ENCODE measurements at regions not wholly inside any gene's neighbourhood (a gene's known extent, or its start where the extent isn't known, plus 50 kb on each side); places are given as distances from the start of the nearest gene placed in this dataset.
"Not testable (repeated sequence)": the region's sequence is repeated elsewhere in the genome, so short reads cannot be mapped to it uniquely, and the experiment has no call there.

GRCh38 chr6:115058414-115059211 is 715.8 kb upstream of the HS3ST5 start:
- DNase-seq (ENCODE audit: low read depth), result no peak

- no peak for DNase-seq (ENCODE audit: low read depth)
Measured at GRCh38 chr6:115055579-115055978, 712.8 kb upstream of the HS3ST5 start.

- not testable (repeated sequence) for DNase-seq (ENCODE audit: low read depth)
Measured at GRCh38 chr6:115054242-115054641, 711.4 kb upstream of the HS3ST5 start.

DNA sequence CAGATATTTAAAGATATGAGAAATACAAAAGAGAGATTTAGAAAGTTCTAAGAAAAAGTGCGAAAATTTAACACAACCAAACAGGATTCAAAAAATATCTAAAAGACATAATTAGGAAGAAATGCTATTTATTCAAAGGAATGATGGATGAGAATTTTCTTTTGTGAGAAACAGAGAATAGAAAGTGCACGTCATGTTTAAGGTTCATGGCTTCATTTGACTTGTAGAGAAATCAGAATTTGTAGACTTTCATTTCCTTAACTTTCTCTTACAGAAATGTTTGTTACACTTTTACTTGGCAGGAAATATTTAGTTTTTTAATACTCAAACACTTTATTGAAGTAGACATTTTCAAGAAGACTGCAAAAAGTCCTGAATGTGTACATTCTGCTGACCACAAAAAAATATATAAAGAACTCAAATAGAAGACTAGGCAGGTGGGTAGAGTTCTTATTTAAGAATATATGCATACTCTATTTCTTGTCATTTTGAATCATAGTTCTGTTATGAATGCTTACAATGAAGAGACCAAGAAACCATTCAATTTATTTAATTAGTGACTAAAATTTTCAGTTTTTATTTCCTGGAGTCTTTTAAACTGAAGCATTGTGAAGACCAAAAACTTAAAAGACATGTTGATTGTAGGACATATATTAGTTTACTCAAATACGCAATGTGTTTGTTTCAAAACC is 710.5 kb upstream of the HS3ST5 start:
- no peak for DNase-seq (ENCODE audit: low read depth)

DNA sequence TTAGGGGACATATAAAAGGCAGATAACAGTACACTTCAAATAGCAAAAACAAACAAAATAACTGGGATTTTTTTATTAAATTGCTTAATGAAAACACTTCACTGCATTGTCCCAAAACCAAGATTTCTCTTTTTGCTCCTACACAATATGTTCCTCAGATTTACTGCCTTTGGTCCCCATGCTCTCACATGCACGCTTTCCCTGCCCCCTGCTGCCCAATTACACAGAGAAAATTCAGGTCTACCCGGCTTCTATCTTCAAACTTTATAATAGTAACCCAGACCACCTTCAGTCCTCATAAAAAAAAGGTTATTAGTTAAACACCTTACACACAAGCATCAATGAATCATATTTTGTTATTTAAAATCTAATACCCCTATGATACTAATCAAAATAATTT is 673.8 kb upstream of the HS3ST5 start:
- no peak for DNase-seq (ENCODE audit: low read depth)

- DNase-seq (ENCODE audit: low read depth), result no peak
Measured at GRCh38 chr6:115004982-115005381, 662.2 kb upstream of the HS3ST5 start.

DNA sequence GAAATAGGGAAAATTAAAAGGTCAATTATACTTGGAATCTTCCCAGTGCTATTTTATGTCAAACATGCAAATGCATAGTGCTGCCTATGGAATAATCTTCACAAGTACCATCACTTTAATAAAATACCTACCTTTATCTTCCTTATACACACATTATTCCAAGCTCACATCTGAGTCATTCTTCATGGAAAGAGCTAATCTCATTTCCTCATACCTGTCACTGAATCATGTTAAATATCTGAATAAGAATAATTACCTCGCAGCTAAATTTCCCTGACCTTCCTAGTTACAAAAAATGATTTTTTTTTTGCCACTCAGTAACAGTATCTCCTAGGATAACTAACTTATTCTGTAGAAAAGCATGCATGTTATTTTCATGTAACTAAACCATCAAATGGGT is 661.4 kb upstream of the HS3ST5 start:
- DNase-seq (ENCODE audit: low read depth), result no peak

DNA sequence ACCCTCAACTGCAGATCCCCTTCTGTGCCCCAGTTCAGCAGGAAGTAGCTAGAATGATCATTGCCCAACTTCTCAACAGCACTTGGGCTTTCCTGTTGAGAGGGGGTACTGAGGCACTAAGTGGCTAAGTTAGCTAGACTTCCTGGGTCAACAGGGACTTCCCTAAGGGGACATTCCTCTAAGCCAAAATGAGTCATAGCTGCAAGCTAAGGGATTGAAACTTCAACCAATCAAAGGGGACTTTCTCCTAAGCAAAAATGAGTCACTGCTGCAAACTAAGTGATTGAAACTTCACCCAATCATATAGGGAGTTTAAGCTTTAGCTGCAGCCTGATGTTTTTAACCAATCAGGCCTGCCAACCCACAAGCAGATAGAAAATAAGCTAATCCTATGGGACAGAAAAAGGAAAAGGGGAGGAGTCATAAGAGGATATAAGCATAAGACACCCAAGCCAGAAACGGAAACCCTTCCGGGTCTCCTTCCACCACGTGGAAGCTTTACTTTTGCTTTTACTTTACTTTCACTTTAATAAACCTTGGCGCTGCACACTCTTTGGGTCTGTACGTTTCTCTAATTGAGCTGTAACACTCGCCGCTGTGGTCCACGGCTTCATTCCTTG is 659.0 kb upstream of the HS3ST5 start:
- DNase-seq (ENCODE audit: low read depth), result no peak

- DNase-seq (ENCODE audit: low read depth), result no peak
Measured at GRCh38 chr6:115000736-115001135, 657.9 kb upstream of the HS3ST5 start.

- no peak for DNase-seq (ENCODE audit: low read depth)
Measured at GRCh38 chr6:114998492-114998891, 655.7 kb upstream of the HS3ST5 start.

- no peak for DNase-seq (ENCODE audit: low read depth)
Measured at GRCh38 chr6:114997813-114998292, 655.0 kb upstream of the HS3ST5 start.

DNA sequence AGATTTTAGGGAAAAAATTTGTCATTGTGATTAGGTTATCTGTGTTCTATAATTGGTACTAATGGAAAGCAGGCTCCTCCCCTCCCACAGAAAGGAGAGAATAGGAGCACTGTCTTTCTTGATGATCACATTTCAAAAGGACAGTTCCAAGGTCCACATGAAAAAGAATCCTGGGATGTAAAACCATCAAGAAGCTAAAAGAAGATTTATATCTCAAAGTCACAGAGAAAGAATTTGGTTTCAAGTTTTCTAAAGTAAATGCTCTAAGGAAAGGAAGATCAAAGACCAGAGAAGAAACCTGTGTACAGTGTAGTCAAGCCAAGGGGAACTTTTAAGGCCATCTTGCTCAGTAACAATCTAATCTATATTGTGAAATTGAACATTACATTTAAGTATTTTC is 652.7 kb upstream of the HS3ST5 start:
- no peak for DNase-seq (ENCODE audit: low read depth)

- no peak for DNase-seq (ENCODE audit: low read depth)
Measured at GRCh38 chr6:114989279-114989964, 646.6 kb upstream of the HS3ST5 start.

GRCh38 chr6:114987281-114987680 is 644.5 kb upstream of the HS3ST5 start:
- no peak for DNase-seq (ENCODE audit: low read depth)

- no peak for DNase-seq (ENCODE audit: low read depth)
Measured at GRCh38 chr6:114955363-114955762, 612.5 kb upstream of the HS3ST5 start.

- no peak for DNase-seq (ENCODE audit: low read depth)
Measured at GRCh38 chr6:114952229-114952628, 609.4 kb upstream of the HS3ST5 start.

DNA sequence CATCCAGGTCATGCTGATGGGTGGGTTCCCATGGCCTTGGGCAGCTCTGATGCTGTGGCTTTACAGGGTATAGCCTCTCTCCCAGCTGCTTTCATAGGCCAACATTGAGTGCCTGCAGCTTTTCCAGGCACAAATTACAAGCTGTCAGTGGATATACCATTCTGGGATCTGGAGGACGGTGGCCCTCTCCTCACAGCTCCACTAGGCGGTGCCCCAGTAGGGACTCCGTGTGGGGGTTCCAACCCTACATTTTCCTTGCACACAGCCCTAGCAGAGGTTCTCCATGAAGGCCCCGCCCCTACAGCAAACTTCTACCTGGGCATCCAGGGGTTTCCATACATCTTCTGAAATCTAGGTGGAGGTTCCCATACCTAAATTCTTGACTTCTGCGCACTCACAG is 602.6 kb upstream of the HS3ST5 start:
- no peak for DNase-seq (ENCODE audit: low read depth)

DNA sequence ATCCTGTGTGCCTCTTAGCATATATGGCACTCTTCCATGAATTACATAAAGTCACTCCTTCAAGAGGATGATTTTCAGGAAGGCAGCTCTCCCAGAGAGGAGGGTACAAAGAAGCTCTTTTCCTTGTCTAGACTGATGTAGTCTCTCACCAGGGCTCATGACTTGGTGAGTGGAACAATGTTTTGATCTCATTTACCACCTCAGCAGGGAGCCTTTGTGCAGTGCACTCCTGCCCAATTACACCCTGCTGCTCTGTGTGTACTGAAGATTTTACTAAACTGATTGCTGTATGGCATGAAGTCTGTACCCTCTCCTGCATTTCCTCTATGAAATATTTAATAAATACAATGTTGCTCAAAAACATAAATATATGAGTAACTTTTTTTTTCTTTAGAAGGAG is 598.3 kb upstream of the HS3ST5 start:
- no peak for DNase-seq (ENCODE audit: low read depth)

- DNase-seq (ENCODE audit: low read depth), result no peak
Measured at GRCh38 chr6:114940181-114940580, 597.4 kb upstream of the HS3ST5 start.

- no peak for DNase-seq (ENCODE audit: low read depth)
Measured at GRCh38 chr6:114939630-114940029, 596.8 kb upstream of the HS3ST5 start.

DNA sequence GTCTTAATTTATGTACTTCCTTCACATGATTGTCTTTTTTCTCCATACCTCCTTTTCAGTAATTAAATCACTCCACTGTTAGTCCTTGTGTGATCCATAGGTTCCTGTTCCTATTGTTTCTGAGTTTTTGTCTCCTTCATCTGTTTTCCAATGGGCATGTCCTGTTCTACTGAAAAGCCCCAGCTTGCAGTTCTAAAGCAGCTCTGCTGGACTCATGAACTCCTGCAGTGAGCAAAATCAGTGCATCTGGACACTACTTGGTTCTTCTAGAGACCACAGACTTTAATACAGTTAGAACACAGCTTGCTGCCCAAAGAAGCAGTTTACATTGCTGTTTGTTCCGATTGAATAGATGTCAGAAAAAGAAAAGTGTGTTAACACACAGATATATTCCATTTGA is 593.3 kb upstream of the HS3ST5 start:
- DNase-seq (ENCODE audit: low read depth), result no peak

- DNase-seq (ENCODE audit: low read depth), result no peak
Measured at GRCh38 chr6:114934079-114934478, 591.3 kb upstream of the HS3ST5 start.

All from GM04503 (cell line).